ENCODE measurements at regions not wholly inside any gene's neighbourhood (a gene's known extent, or its start where the extent isn't known, plus 50 kb on each side); places are given as distances from the start of the nearest gene placed in this dataset.
"Not testable (repeated sequence)": the region's sequence is repeated elsewhere in the genome, so short reads cannot be mapped to it uniquely, and the experiment has no call there.

- DNase-seq (ENCODE audit: low read depth), result not testable (repeated sequence)
Observed at GRCh38 chr16:13739621-13740373, 180.2 kb upstream of the ERCC4 start.

- DNase-seq (ENCODE audit: low read depth), result no peak
Observed at GRCh38 chr16:13742928-13743327, 177.0 kb upstream of the ERCC4 start.

GRCh38 chr16:13743571-13743970 lies 176.4 kb upstream of the ERCC4 start:
- no peak for DNase-seq (ENCODE audit: low read depth)

DNA sequence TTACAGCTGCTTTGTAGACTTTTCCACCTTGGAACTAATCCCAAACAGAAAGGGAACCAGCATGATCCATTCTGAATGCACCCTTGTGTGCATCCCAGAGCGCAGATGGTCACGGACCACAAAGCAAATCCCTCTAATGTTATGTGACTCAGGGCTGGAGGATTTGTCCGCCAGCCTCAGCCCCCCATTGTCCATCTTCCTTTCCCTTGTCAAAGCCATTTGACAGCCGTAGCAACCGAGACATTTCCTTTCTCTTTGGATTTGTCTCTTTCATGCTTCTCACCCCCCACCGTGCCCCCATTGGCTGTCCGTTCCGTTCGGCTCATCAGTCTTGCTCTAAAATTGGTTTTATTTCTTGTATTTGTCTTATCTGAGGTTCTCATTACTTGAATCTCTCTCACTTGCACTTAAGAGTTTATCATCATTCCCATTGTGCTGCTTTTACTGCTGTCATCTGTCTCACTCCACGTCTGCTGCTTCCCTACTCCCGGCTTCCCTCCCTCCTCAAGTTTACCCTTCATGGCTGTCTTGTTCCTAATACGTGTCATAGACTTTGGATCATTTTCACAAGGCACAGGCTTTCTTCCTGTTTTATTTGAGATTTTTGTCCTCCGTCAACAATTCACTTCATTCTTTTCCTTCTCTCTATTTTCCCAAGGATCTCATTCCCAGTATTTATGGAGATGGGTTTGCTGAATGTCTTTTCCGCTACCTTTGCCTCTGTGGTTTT lies 163.4 kb upstream of the ERCC4 start:
- DNase-seq (ENCODE audit: low read depth), result no peak

DNA sequence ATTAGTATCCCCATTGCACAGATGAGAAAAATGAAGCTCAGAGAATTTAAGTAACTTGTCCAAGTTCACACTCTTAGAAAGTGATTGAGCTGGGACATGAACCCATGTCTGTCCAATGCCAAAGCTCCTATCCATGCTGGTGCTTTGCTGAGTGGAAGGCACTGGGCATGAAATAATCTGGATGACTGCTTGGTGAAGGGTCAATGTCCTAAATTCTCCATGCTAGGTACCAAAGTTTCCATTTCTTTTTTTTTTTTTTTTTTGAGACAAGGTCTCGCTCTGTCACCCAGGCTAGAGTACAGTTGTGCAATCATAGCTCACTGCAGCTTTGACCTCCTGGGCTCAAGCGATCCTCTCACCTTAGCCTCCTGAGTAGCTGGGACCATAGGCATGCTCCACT lies 153.6 kb upstream of the ERCC4 start:
- no peak for DNase-seq (ENCODE audit: low read depth)

- no peak for DNase-seq (ENCODE audit: low read depth)
Observed at GRCh38 chr16:13767215-13767614, 152.7 kb upstream of the ERCC4 start.

GRCh38 chr16:13768471-13768870 lies 151.5 kb upstream of the ERCC4 start:
- no peak for DNase-seq (ENCODE audit: low read depth)

GRCh38 chr16:13770436-13770835 lies 149.5 kb upstream of the ERCC4 start:
- DNase-seq (ENCODE audit: low read depth), result no peak

DNA sequence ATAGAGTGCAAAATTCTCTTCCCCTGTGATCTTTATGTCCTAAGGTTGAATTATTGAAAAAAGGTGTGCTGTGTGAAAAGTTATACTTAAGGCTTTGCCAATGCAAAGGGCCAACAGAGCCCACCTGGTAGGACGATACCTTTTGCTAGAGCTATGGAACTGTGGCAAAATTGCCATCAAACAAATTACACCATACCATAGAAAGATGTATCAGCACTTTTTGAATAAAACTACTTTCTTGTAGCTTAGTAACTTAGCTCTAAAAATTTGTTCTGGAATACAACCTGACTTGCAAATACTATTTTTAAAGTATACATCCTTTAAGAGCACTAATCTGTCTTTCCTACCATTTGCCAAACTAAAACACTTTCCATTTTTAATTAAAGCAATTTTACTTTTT lies 147.2 kb upstream of the ERCC4 start:
- no peak for DNase-seq (ENCODE audit: low read depth)

GRCh38 chr16:13779676-13780075 lies 140.3 kb upstream of the ERCC4 start:
- DNase-seq (ENCODE audit: low read depth), result no peak

DNA sequence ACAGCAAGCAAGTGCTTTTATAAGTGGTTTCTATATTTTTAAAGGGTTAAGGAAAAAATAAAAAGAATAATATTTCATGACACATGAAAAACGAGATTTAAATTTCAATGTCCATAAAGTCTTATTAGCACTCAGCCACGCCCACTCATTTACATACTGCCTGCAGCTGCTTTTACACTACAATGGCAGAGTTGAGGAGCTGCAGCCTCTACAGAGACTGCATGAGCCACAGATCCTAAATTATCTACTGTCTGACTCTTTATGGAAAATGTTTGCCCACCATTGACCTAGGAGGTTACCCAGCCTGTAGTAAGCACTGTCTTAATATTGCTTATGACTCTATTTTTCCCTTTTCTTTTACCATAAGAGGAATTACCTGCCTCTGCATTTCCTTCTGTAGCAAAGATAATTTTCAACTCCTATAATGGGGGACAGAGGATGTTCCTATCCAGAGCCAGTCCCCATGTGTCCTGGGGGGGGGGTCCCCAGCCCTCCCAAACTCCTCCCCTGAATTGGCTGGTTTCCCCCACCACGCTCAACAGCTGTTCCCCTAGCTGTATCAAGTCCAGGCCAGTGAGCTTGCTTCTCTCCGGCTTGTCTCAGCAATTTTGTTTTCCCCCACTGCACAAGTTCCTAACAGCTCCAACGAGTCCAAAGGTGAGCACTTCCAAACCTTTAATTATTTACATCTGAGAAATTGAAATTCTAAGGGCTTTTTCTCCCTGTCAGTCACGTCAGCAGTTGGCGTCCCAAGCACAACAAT lies 139.4 kb upstream of the ERCC4 start:
- no peak for DNase-seq (ENCODE audit: low read depth)

DNA sequence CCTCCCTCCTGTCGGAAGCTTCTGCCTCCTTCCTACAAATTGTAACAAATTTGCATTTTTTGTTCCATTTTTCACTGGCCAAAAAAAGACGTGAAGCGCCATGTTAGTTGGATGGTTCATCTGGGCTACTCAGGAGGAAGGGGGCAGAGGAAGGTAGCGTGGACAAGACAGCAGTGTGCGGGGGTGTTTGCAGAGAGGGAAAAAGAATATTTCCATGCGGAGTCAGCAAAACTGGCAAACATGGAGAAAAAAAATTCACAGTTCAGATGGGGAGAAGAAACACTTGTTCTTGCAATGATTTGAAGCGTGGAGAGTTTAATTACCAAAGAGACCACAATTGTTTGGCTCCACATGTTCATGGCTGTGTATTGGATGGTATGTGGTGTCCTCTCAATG lies 138.8 kb upstream of the ERCC4 start:
- DNase-seq (ENCODE audit: low read depth), result no peak

GRCh38 chr16:13781575-13782338 lies 138.2 kb upstream of the ERCC4 start:
- no peak for DNase-seq (ENCODE audit: low read depth)

- DNase-seq (ENCODE audit: low read depth), result no peak
Observed at GRCh38 chr16:13791095-13791494, 128.9 kb upstream of the ERCC4 start.

DNA sequence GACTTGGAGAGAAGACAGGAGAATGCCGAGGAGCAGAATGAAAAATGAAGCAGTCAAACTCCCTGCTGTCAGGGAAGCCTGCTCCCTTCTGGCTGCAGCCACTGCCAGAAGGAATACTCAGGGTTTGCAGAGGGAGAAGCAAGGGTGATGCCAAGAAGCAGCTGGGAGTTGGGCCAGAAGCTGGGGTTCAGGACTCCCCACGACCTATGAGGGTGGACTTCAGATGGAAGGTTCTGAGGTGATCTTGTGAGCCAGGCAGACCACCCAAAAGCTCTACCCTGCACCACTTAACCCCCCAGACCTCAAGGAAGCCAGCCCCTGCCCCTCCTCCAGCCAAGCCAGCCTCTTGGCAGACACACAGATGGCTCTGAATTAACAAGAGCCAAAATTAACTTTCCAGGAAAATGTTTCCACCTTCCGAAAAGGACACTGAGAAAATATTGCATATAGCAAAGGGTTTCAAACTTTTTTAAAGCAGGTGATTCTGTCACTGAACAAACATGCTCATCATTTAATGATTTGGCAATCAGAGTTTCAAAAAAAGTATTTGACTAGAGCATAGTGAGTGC lies 126.0 kb upstream of the ERCC4 start:
- DNase-seq (ENCODE audit: low read depth), result no peak

DNA sequence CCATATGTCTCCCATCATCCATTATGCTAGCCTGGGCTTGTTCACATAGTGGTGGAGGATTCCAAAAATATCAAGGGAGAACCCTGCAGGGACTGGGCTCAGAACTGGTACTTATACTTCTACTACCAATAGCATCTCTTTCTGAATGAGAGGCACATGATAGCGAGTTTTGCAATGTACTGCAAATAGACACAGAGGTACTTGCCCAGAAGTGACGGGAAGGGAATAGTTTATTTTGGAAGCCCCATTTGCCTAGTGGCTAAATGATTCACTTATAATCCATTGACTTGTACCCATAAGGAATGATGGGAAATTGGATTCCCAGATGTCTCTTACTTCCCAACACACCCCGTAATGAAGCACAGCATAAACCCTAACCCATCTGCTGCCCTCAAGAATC lies 124.8 kb upstream of the ERCC4 start:
- no peak for DNase-seq (ENCODE audit: low read depth)

GRCh38 chr16:13797718-13798117 lies 122.2 kb upstream of the ERCC4 start:
- DNase-seq (ENCODE audit: low read depth), result no peak

DNA sequence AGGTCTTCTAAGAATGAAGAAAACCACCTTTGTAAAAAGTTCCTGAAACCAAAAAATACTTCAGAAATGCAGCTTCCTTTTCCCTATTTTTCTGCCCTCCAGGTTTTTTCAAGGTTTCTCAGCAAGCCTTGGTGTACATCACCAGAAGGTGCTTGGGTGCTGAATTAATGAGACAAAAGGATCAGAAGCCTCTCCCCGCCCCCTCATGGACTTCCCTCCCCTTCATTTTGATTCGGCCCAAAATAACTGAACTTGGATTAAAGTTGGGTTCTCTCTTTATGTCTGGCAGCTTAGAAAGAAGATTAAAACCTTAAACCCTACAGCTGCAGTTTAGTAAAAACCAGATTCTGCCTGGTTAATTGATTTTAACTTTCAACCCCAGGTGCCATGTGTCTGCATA lies 121.7 kb upstream of the ERCC4 start:
- DNase-seq (ENCODE audit: low read depth), result no peak

DNA sequence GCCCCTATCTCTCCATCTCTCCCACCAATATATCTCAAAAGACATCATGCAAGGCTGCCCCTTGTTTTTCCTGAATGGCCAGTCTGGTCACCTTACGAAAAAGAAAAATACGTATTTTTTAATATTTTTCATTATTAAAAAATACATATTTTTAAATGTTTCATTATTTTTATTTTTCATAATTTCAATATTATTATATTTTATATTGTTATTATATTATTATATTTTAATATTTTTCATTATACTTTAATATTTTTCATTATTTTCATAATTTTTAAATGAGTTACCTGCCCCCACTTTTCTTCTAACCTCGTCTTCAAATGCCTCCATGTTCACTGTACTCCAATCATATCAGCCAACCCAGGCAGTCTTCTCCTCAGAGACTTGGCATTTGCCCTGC lies 116.0 kb upstream of the ERCC4 start:
- no peak for DNase-seq (ENCODE audit: low read depth)

GRCh38 chr16:13805951-13806350 lies 114.0 kb upstream of the ERCC4 start:
- no peak for DNase-seq (ENCODE audit: low read depth)

DNA sequence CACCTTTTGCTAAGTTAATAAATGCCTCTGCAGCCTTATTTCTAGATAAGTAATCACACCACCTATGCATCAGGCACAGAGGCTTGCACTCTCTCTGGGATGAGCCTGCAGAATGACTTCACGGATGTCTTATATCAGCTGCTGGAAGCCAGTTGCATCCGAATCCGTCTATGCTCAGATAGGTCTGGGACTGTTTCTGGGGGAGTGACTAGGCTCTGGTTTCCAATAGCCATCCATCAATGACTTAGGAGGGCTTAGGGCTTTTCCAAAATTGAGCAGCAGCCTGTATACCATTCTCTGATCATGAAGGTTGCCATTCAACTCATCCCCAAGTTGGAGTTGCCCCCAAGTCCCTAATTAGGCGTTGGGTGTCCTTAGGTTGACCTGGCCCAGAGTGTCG lies 113.3 kb upstream of the ERCC4 start:
- no peak for DNase-seq (ENCODE audit: low read depth)

DNA sequence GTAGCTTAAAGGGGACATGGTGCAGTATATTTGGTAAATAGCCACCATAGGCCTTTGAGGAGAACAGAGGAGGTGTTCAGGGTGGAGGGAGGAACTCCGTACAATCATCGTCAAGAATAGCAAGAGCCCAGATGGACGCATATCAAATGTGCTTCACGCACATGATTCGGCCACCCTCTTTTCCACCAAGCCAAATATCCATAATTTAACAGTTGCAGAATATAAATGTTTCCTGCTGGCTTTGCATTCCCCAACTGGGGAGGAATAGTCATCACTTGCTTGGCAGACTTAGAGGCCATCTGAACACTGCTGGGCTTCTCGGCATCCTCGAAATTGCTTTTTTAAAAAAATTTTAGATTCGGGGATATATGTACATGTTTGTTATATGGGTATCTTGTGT lies 111.9 kb upstream of the ERCC4 start:
- no peak for DNase-seq (ENCODE audit: low read depth)
